Astrocyte of the cerebellum (primary cell): ENCODE measurements at regions not wholly inside any gene's neighbourhood (a gene's known extent, or its start where the extent isn't known, plus 50 kb on each side); places are given as distances from the start of the nearest gene placed in this dataset.

Experiments
- DNase-seq: peaks from one replicate; pipeline ENCODE4 v3.0.0-alpha.2; 2011; ENCODE audit warnings: low read depth
- H3K4me3 ChIP-seq: 2 replicates; pipeline ENCODE4 v1.5.1; 2011; ENCODE audit warnings: mild to moderate bottlenecking, low read depth, low read length, moderate library complexity
- CTCF ChIP-seq: IDR thresholded peaks from 2 replicates; pipeline ENCODE4 v1.5.1; 2012; ENCODE audit warnings: low read length, low read depth, moderate library complexity, mild to moderate bottlenecking; ENCODE audit errors: missing control alignments
- in situ Hi-C: cut with HindIII; loops from 2 replicates; pipeline ENCODE4 v1.10.0; 2017; ENCODE audit warnings: low sequenced_read_pairs

GRCh38 chr2:120601566-120601965, 134.1 kb upstream of the GLI2 start:
- no peak for DNase-seq
- in situ Hi-C loops: no loop called here
- no peak overlapping the region for H3K4me3 ChIP-seq
- TF ChIP-seq CTCF: no peak

GRCh38 chr2:120602251-120602650, 133.4 kb upstream of the GLI2 start:
- in situ Hi-C loops: no loop called here
- no peak for TF ChIP-seq CTCF
- DNase-seq: no peak
- no peak overlapping the region for H3K4me3 ChIP-seq

- H3K4me3 ChIP-seq: no peak overlapping the region
- in situ Hi-C loops: no loop called here
- DNase-seq: no peak
- no peak for TF ChIP-seq CTCF
Measured at GRCh38 chr2:120604767-120605166, 130.9 kb upstream of the GLI2 start.

GRCh38 chr2:120605231-120605935, 130.3 kb upstream of the GLI2 start:
- no peak for TF ChIP-seq CTCF
- in situ Hi-C loops: no loop called here
- no peak overlapping the region for H3K4me3 ChIP-seq
- no peak for DNase-seq

GRCh38 chr2:120606280-120606679, 129.4 kb upstream of the GLI2 start:
- TF ChIP-seq CTCF: no peak
- H3K4me3 ChIP-seq: no peak overlapping the region
- in situ Hi-C loops: no loop called here
- no peak for DNase-seq

GRCh38 chr2:120606931-120607330, 128.7 kb upstream of the GLI2 start:
- in situ Hi-C loops: no loop called here
- DNase-seq: no peak
- H3K4me3 ChIP-seq: no peak overlapping the region
- no peak for TF ChIP-seq CTCF
